ENCODE measurements at regions not wholly inside any gene's neighbourhood (a gene's known extent, or its start where the extent isn't known, plus 50 kb on each side); places are given as distances from the start of the nearest gene placed in this dataset.

DNA sequence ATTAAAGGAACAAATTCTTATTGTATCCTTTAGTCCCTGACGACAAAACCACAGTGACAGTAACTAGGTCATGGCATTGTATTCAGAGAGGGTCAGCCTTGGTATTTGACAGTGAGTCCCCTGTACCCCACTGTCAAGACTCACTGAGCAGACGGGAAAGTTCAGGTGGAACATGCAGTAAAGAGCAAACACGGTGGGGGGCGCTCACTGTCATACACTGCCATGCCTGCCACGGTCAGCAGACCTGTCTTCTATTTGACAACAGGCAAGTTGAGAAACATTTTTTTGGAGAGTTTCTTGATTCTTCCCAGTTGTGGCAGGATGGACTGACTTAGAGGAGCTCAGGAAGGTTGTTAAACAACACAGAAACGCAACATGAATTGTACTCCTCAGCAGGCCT is 681.6 kb downstream of the KCNJ18 start:
- TF ChIP-seq, protein P1, sequence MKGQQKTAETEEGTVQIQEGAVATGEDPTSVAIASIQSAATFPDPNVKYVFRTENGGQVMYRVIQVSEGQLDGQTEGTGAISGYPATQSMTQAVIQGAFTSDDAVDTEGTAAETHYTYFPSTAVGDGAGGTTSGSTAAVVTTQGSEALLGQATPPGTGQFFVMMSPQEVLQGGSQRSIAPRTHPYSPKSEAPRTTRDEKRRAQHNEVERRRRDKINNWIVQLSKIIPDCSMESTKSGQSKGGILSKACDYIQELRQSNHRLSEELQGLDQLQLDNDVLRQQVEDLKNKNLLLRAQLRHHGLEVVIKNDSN (IDR thresholded peaks at IDR 0.05) = no peak
- TF ChIP-seq YY1 (IDR thresholded peaks at IDR 0.05; ENCODE audit: low read depth) (no peak), EP300 (IDR thresholded peaks at IDR 0.05; ENCODE audit: borderline replicate concordance) (no peak)
- TF ChIP-seq, protein P2, sequence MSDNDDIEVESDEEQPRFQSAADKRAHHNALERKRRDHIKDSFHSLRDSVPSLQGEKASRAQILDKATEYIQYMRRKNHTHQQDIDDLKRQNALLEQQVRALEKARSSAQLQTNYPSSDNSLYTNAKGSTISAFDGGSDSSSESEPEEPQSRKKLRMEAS (IDR thresholded peaks at IDR 0.05) = no peak

Measured in Ishikawa (cell line).